CD1c-positive myeloid dendritic cell (primary cell): ENCODE measurements at regions not wholly inside any gene's neighbourhood (a gene's known extent, or its start where the extent isn't known, plus 50 kb on each side); places are given as distances from the start of the nearest gene placed in this dataset.

Source experiments
- DNase-seq: peaks from one replicate; pipeline ENCODE4 v3.0.0-alpha.2; 2016; ENCODE audit errors: extremely low spot score

DNA sequence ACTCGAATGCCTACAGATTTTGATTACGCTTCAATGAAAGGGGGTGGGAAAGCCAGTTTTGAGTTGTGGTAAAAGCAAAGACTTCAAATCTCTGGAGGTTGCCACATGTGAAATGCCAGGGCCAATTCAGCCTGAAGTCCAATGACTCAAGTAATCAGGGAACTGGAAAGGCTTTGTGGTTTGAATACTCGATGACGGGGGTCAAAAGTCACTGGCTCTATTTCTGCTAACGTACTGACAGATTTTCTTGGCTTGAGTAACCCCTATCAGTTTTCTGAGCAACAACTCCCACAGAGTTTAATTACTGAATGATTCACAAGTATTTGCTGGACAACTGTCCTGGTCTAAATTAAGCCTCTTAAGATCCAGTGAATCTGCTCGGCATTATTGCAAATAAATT is 152.2 kb downstream of the SIPA1L2 start:
- peak; percentile 33 for DNase-seq

DNA sequence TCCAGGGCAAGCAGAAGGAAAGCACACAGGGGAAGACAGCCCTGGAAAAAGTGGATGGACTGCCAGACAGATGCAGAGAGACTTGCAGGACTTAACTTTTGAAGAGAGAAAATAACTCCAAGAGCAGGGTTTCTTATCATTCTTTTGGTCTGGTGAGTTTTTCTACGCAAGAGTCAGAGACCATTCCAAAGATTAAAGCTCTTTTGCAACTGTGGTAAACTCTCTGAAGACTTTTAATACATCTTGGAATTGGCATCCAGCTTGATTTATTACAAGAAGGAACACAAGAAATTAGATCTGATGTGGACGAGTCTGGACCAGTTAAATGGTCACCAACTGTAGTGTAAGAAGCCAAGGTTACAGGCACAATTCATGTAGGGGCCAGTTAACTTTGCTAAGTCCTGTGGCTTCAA is 153.4 kb downstream of the SIPA1L2 start:
- DNase-seq, result no peak

DNA sequence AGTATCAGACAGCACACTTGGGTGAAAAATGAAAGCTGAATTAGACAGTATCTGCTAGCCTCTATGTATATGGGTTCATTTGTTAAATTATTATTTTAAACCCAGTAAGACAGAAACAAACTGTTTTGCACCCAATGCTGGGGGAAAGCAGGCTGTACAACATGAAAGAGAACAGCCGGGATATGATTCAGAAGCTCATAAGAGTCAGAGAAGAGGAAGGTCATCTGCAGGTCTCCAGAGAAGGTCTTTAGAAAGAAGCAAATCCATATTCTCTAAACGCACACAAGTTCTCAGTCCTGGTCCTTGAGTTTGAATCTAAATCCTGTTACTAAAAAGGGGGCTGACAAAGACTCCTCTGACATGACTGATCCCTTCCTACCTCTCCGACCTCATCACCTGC is 155.1 kb downstream of the SIPA1L2 start:
- peak; percentile 39 for DNase-seq

DNA sequence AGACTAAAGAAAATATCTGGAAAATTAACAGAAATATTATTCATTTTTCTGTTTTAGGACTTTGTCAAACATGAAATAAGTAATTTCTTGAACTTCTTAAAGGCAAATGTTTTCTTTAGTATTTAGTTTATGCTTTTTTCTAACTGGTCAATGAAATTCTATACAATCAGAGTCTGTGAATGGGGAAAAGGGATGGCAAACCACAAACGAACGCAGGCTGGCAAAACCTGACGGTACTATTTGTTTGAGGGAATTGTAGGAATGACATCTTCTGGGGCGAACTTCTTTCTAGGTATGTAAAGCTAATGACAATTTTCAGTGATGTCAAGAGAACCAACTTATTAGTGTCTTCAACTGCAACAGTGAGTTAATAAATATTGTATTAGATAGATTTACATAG is 156.0 kb downstream of the SIPA1L2 start:
- no peak for DNase-seq

DNA sequence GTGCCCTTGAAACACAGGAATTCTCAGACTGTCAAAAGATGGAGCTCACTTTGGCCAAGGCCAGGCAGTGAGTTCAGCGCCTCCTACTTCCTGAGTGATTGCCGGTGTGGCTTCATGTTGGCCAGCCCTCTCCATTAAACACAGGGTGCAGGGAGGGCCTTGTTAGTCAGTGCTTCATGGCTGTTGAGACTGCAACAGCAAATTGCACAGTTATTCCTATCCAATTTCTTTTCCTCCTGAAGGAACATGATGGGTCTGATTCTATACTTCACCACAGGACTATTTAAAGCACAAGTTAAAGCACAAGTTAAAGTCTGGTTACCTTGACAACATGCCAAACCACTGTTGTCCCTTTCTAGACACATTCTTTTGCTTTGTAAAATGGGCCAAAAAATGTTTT is 156.6 kb downstream of the SIPA1L2 start:
- DNase-seq, result no peak

DNA sequence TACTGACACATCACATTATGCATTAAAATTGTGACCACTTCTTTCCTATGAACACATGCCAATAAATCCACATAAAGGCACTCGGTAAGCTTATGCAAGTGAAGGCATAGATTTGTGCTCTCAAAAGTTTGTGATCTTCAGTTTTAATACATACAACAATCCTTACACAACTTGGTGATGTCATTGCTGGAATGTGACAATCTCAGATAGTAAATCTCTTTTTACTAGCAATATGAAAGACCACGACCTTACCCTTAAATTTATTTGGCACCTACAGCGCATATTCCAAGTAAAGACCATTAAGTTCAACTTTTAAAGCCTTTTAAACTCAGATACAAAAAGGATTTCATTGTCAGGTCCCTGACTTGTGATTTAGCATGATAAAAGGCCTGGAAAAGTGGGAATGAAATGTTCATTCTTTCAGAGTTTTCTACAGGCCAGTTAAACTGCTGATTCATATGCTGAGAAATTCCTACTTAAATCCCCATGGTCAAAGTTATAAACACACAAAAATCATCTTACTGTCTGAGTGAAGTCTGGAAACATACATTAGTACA is 157.4 kb downstream of the SIPA1L2 start:
- DNase-seq, result no peak

DNA sequence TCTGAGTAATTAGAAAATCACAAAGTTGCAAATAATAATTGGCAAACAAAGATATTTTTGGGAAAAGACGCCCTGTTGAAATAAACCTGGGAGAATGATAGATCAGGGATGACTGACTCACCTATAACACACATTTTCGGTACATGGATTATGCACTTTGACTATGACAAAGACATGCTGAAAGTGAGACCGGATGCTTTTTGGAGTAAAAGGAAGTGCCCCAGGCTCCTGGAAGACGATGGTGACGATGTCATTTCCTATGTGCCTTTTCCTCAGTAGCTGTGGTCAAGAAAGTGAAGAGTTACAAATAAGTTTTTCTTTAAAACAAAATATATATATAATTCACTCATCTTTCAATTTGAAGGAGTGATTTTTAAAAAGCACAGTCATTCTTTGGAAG is 158.7 kb downstream of the SIPA1L2 start:
- no peak for DNase-seq

DNA sequence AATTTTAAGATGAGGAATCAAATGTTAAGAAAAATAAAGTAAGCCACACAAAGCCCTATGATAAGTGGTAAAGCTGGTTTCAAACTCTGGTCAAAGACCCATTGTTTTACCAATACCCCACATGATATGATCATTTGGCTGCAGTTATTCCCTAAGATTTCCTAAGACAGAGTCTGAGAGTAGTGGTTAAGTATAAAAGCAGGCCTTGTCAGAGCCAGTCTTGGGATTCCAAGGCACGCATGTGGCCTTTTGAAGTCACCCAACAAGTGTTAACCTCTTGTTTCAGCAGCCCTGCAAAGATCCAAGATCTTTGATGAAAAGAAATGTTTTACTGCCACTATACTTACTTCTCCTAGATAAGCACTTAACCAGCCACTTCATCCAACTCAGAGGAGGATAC is 159.2 kb downstream of the SIPA1L2 start:
- no peak for DNase-seq

DNA sequence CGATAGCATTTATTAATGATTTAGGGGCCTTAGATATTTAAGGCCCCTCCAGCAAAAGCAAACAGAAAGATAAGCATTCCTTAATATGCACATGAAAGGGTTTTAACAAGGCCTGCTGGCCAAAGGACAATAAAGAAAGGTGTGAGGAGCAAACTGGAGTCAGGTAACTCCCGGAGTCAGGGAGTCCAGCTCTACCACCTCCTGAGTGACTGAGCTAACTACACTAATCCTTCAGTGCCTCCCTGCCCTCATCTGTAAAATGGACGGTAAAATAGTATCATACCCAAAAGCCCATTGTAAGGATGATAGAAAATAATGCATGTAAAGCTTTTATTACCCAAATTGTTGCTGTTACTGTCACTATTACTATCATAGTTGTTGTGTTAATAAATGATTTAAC is 161.7 kb downstream of the SIPA1L2 start:
- DNase-seq, result no peak

DNA sequence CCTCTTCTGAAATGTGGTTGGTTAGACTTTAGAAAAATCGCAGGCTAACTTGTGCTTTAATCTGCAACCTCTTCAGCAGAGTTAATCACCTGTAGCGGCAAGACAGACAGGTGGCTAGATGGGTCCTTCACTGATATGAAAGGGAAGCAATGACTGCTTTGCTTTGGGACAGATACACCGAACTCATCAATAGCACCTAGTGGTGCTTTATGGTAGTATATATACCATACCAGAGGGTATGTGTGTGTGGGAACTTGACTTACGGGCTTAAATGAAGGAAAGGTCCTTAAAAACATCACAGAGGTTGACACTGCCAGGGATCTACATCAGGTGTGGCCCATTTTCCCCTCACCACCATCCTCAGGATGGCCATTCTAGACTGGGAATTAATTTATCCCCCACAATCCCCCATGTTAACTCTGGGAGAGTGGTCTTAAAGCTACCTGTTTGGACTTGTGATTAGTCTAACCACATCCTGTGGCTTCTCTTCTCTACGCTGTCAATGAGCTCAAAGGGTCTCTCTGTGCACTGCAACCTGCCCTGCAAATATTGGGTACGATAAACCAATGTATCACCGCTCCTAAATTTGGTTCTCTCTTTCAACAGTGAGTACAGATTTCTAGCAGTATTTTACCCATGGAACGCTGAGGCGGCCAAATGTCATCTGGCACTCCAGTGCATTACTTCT is 162.7 kb downstream of the SIPA1L2 start:
- DNase-seq, result no peak

DNA sequence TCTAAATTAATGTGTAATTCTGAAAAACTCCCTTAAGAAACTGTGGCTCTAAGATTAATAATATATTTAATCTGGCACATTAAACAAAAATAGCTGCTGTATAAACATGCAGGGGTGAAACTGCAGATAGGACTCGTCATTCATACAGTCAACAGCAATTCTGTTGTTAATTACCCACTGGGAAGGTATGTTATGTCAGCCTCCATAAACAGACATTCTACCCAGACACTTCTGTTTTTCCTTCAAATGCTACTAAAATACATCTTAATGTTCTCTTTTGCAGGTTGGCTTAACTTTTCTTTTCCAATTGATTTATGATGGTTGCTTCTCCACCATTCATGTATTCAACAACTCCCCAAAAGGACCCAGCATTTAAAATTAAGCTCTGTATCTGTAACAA is 165.6 kb downstream of the SIPA1L2 start:
- no peak for DNase-seq

DNA sequence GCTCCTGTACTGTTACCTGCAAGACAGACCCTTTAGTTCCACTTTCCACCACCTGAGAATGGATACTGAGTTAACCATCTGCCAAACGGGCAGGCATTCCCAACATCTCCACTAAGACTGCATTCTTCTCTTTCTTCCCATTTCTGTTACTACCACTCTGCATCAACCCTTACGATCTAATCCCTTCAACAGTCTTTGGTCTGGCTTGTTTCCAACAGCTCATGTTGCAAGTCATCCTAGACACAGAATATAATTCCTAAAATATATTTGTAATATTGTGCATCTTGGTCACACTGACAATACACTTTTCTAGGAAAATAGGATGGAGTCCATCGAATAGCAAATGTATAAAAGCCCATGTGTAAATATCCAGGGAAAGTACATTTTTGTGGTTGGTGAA is 166.7 kb downstream of the SIPA1L2 start:
- DNase-seq, result no peak

DNA sequence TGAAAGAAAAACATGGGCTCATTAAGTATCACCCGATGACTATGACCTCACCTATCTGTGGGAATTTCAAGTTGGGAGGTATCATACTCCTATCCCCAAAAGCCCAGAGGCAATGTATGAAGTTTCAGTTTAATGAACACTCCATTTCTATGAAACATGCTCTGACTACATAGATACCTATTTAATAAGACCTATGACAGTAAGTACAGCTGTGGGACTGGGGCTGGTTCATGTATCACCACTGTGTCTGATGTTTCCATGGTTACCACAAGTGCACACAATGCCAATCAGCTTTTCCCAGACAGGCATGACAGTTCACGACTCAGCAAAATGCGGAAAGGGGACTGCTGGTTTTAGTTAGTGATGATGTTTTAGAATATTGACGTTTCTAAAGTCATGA is 167.7 kb downstream of the SIPA1L2 start:
- no peak for DNase-seq

DNA sequence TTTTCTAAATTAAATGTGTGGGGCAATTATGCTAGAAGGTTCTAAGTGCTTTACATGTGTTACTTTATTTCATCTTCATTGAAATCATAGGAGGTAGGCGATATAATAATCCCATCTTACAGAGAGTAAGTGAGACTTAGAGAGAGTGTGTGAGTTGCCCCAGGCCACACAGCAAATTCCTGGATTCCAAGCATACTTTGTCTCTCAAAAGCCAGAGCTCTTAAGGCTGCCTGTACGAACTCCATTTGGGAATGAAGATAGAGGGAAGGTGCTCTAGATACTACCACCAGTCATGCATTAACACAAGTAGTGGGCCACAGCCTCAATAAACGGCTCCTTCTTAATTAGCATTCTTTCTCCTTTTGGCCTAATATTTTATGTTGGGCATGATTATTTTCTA is 170.1 kb downstream of the SIPA1L2 start:
- DNase-seq, result no peak

DNA sequence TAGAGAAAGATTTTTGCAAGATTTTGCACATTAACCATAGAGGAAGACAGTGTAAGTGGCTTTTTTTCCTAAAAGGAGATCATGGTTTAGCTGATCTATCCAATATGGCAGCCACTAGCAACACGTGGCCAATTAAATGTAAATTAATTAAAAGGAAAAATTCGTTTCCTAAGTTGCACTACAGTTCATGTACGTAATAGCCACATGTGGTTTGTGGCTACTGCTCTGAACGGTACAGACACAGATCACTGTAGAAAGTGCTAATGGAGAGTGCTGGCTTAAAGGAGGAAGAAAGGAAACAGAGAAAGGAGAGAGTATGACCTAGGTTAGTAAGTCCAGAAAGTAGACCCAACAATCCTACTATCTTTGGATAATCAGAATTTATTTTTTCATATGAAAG is 170.8 kb downstream of the SIPA1L2 start:
- DNase-seq, result no peak

DNA sequence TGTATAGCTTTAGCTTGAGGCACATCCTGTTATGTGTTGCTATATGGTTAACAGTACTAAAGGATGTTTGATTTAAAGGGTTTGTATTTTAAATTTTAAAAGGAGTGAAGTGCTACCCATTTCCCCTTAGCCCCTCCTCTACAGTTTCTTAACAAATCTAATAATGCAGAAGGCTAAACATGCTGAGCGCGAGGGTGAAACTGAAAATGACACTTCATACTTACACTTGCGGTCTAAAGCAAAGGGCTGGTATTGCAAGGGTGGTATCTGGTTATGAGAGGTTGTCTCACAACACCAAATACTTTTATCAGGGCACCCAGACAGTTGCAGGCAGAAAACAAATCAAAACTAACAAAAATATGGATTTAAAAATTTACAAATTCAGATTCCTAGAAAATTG is 172.3 kb downstream of the SIPA1L2 start:
- DNase-seq, result peak; percentile 36

DNA sequence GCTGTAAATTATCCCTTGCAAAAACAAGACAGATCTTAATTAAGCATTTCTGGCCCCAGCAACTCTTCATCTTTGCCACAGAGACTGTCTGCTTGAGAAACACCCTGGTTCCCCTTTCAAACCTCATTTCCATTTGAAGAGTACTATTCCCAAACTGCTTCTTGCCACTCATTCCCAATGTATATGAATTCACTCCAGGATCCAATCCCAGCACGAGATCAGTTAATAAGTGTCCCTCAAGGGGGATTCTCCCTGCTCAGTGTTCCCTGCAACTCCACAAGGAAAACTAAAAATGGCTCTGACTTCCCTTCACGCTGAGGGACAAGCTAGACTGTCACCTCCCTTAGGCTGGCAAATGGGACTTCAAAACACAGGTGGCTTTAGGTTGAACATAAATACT is 173.2 kb downstream of the SIPA1L2 start:
- no peak for DNase-seq

DNA sequence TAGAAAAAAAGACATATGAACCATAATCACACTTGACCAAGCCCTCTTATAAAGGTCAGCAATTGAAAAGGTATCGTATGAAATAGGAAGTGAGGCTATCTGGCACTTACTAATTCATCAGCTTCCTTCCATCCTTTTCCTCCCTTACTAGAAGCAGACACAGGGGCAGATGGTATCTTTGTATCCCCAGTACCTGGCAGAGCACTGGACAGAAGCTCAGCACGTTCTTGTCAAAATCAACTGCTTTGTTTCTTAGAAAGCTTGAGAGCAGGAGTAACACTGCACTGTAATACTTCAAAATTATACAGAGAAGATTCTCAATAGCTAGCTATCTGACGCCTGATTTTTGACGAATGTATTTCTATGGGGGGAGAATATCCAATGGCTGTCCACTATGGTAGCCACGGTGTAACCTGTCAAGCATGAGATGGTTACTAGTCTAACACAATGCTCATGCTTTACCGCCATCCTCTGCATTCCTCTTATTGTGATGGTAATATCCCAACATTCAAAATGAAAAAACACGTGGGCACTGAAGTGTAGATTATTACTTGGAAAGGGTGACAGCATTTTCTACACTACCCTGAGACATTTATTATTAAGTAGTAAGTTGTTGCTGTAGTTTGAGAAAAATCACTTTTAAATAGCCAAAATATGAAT is 175.6 kb downstream of the SIPA1L2 start:
- no peak for DNase-seq

DNA sequence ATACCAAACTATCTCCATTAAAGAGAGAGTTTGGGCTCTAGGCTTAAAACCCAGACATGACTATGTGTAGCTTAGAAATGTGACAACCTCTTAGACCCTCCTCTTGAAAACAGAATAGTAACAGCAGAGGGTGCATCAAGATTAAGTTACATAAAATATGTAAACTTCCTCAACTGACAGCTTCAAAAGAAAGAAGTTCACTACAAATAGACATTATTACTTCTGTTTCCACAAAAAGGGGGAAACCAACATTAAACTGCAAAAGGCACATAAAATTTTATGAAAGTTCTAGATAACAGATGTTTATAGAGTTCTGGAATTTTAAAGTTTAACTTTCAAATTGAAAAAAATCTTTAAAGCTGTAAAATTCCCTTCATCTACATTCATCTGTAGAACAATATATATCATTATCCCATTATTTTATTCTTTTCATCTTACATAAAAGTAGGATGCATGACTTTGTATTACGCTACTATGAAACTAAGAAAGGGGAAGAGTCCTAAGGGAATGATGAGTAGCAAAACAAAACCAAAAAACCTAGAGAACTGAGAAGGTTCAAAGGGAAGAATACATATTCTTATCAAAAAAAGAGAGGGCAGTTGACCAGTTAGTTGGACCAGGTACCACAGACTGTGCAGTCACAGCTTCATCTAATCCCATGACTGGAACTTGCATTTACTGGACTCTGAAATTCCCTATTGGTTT is 177.0 kb downstream of the SIPA1L2 start:
- peak; percentile 35 for DNase-seq

DNA sequence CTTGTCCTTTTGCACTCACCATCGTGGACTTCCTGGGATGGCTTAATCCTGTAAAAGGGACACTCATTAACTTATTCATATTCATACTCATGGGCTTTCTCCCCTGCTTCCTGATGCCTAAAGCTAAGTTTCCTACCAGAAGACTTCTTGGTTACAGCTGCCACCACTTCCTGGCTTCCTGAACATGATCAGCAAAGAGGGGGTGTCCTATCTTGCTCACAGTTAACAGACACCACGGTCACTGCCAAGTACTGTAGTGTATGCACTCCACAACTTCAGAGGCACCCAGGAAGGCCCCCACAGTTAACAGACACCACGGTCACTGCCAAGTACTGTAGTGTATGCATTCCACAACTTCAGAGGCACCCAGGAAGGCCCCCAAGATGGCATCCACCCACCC is 177.8 kb downstream of the SIPA1L2 start:
- DNase-seq, result no peak

DNA sequence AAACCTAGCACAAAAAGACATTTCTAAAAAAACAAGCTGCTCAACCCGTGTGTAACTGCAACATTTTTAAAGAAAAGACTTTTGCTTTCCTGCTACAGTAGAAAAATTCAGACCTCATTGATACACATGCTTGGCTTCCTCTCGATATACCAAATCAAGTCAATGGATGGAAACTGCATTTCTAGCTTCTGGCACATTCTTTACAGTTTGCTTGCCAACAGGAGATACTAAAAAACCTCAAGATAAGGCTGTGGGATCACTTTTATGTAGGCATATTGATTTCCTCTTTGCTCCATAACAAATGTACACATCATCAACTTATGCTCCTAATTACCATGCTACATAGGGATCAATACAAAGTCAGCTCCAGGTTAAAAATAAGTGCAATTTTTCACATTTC is 178.4 kb downstream of the SIPA1L2 start:
- no peak for DNase-seq

DNA sequence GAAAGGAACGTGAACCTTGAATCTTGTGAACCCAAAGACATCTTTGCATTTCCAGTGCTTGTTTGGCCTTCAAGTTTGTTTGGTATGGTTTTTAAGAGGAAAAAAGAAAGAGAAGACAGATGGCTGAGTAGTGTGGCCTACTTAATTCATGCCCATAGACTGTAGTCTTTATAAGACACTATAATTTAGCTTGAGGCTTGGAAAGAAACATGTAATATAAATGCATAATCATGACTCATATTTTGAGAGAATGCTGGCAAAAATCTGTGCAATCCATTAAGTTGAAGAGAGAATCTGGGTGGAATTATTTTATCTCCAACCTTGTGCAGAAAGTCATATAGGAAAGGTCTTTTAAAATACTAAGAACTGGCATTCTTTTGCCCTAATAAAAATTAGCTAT is 179.3 kb downstream of the SIPA1L2 start:
- DNase-seq, result no peak

DNA sequence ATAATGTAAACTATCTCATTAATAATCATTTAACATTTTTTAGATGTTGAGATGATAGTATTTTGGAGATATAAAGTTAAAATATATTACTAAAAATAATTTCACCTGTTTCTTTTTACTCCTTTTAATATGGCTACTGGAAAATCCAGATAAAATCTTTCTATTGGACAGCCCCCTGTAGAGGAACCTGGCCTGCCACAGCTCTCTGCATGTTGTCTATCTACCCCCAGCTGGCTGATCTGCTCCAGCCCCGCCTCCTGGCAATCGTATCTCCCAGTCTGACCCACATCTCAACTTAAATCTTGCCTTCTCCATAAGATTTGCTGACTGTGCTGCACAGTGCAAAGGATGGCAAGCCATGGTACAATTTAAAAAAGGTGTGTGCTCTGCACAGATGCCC is 182.8 kb downstream of the SIPA1L2 start:
- no peak for DNase-seq
